ENCODE measurements at regions not wholly inside any gene's neighbourhood (a gene's known extent, or its start where the extent isn't known, plus 50 kb on each side); places are given as distances from the start of the nearest gene placed in this dataset.
A peak's percentile ranks its signal among the peaks of the same experiment; 100 is the strongest.

- Histone ChIP-seq H3K27me3 (ENCODE audit: control insufficient read depth in 3 of 3, insufficient read depth in 3 of 3, low read length in 2 of 3) (no peaks in the 10 kb centered on the region), H3K9me3 (ENCODE audit: control insufficient read depth in 4 of 4, insufficient read depth in 3 of 4, low read length in 3 of 4) (no peaks in the 10 kb centered on the region), H3K4me3 (no peak overlapping the region), H3K27ac (ENCODE audit: low read depth in 1 of 2, low read length in 1 of 2) (no peak overlapping the region), H3K4me1 (ENCODE audit: control insufficient read depth in 5 of 5, insufficient read depth in 5 of 5, low read length in 5 of 5) (no peaks in the 10 kb centered on the region), H3K9ac (ENCODE audit: insufficient read depth in 1 of 2, low read length in 2 of 2) (no peak overlapping the region), H3K36me3 (ENCODE audit: control insufficient read depth in 4 of 4, insufficient read depth in 4 of 4, low read length in 4 of 4) (no peaks in the 10 kb centered on the region)
- no peak for TF ChIP-seq CTCF (IDR thresholded peaks at IDR 0.05; ENCODE audit: control extremely low read depth, extremely low read depth)
- WGBS, 2 donors: 17% methylated on average over 1 of the region's 1 CpG
- DNase-seq (no peak), ATAC-seq (ENCODE audit: insufficient read depth, low FRiP score) (no peak)
Observed at GRCh38 chr5:105218018-105218417, 1655.4 kb upstream of the NUDT12 start.

GRCh38 chr5:105213078-105213477 is 1650.5 kb upstream of the NUDT12 start:
- DNase-seq (no peak), ATAC-seq (ENCODE audit: insufficient read depth, low FRiP score) (no peak)
- TF ChIP-seq CTCF (IDR thresholded peaks at IDR 0.05; ENCODE audit: control extremely low read depth, extremely low read depth): no peak
- H3K4me1 ChIP-seq (ENCODE audit: control insufficient read depth in 5 of 5, insufficient read depth in 5 of 5, low read length in 5 of 5): no peaks in the 10 kb centered on the region
- no peak overlapping the region for H3K4me3 ChIP-seq
- no peaks in the 10 kb centered on the region for H3K27me3 ChIP-seq (ENCODE audit: control insufficient read depth in 3 of 3, insufficient read depth in 3 of 3, low read length in 2 of 3)
- H3K36me3 ChIP-seq (ENCODE audit: control insufficient read depth in 4 of 4, insufficient read depth in 4 of 4, low read length in 4 of 4): no peaks in the 10 kb centered on the region
- no peak overlapping the region for H3K27ac ChIP-seq (ENCODE audit: low read depth in 1 of 2, low read length in 1 of 2)
- no peaks in the 10 kb centered on the region for H3K9me3 ChIP-seq (ENCODE audit: control insufficient read depth in 4 of 4, insufficient read depth in 3 of 4, low read length in 3 of 4)
- H3K9ac ChIP-seq (ENCODE audit: insufficient read depth in 1 of 2, low read length in 2 of 2): no peak overlapping the region

GRCh38 chr5:105207066-105207465 is 1644.5 kb upstream of the NUDT12 start:
- Histone ChIP-seq H3K4me1 (ENCODE audit: control insufficient read depth in 5 of 5, insufficient read depth in 5 of 5, low read length in 5 of 5) (peaks cover 0 to 4% (median 0%) of the 10 kb centered on the region in 5 donors), H3K9ac (ENCODE audit: insufficient read depth in 1 of 2, low read length in 2 of 2) (no peak overlapping the region), H3K36me3 (ENCODE audit: control insufficient read depth in 4 of 4, insufficient read depth in 4 of 4, low read length in 4 of 4) (no peaks in the 10 kb centered on the region), H3K9me3 (ENCODE audit: control insufficient read depth in 4 of 4, insufficient read depth in 3 of 4, low read length in 3 of 4) (no peaks in the 10 kb centered on the region), H3K27me3 (ENCODE audit: control insufficient read depth in 3 of 3, insufficient read depth in 3 of 3, low read length in 2 of 3) (no peaks in the 10 kb centered on the region), H3K4me3 (no peak overlapping the region), H3K27ac (ENCODE audit: low read depth in 1 of 2, low read length in 1 of 2) (no peak overlapping the region)
- DNase-seq (peak in 2 of 3 donors; percentile 5 to 18), ATAC-seq (ENCODE audit: insufficient read depth, low FRiP score) (no peak)
- TF ChIP-seq CTCF (IDR thresholded peaks at IDR 0.05; ENCODE audit: control extremely low read depth, extremely low read depth): no peak
- whole genome bisulfite sequencing, 2 donors: 64 to 79% methylated on average over 2 of the region's 2 CpGs

GRCh38 chr5:105197531-105197930 is 1634.9 kb upstream of the NUDT12 start:
- ATAC-seq (ENCODE audit: insufficient read depth, low FRiP score) (no peak), DNase-seq (no peak)
- H3K4me3 ChIP-seq: no peak overlapping the region
- H3K36me3 ChIP-seq (ENCODE audit: control insufficient read depth in 4 of 4, insufficient read depth in 4 of 4, low read length in 4 of 4): no peaks in the 10 kb centered on the region
- H3K9me3 ChIP-seq (ENCODE audit: control insufficient read depth in 4 of 4, insufficient read depth in 3 of 4, low read length in 3 of 4): no peaks in the 10 kb centered on the region
- H3K27ac ChIP-seq (ENCODE audit: low read depth in 1 of 2, low read length in 1 of 2): no peak overlapping the region
- no peak overlapping the region for H3K9ac ChIP-seq (ENCODE audit: insufficient read depth in 1 of 2, low read length in 2 of 2)
- H3K27me3 ChIP-seq (ENCODE audit: control insufficient read depth in 3 of 3, insufficient read depth in 3 of 3, low read length in 2 of 3): no peaks in the 10 kb centered on the region
- 89 to 93% methylated on average over 3 of the region's 3 CpGs for WGBS, 2 donors
- TF ChIP-seq CTCF (IDR thresholded peaks at IDR 0.05; ENCODE audit: control extremely low read depth, extremely low read depth): no peak
- no peaks in the 10 kb centered on the region for H3K4me1 ChIP-seq (ENCODE audit: control insufficient read depth in 5 of 5, insufficient read depth in 5 of 5, low read length in 5 of 5)
